ENCODE measurements at regions not wholly inside any gene's neighbourhood (a gene's known extent, or its start where the extent isn't known, plus 50 kb on each side); places are given as distances from the start of the nearest gene placed in this dataset.
A peak's percentile ranks its signal among the peaks of the same experiment; 100 is the strongest.
"Not testable (repeated sequence)": the region's sequence is repeated elsewhere in the genome, so short reads cannot be mapped to it uniquely, and the experiment has no call there.

GRCh38 chr20:41716436-41716835 lies 98.3 kb upstream of the CHD6 start:
- DNase-seq = no peak

- no peak for DNase-seq
Measured at GRCh38 chr20:41715526-41715925, 97.3 kb upstream of the CHD6 start.

DNA sequence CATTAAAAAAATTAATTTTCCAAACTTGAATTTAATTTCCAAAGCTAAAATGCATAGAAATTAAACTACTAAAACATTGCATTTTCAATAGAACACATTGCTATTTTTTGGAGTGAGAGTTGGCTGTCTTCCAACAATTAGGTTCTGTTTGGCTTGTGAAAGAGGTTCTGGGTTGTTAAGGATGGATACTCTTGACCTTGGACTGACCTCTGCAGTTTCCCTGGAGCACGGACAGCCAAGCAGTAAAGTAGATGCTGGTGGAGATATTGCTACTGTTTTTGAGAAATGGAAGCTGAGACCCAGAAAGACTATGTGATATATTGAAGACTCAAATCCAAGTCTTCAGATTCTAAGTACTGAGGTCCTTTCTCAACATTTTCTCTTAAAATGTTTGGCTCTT lies 95.9 kb upstream of the CHD6 start:
- no peak for DNase-seq

DNA sequence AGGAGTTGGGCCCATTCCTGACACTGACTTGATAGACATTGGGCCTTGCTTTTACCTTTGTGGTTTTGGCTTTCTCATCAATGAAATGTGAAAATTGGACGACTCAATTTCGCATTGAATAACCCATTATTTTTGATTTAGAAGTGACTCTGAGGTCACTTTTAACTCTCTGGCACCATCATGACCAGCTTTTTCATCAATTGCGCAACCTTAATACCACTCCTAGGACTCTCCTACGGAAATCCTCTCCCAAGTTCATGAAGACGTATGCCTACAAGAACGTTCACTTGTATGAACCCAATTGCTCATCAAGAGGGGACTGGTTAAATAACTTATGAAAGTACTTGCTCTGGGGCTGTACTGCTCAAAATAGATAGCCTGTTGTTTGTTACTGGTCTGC lies 86.7 kb upstream of the CHD6 start:
- DNase-seq = no peak

DNA sequence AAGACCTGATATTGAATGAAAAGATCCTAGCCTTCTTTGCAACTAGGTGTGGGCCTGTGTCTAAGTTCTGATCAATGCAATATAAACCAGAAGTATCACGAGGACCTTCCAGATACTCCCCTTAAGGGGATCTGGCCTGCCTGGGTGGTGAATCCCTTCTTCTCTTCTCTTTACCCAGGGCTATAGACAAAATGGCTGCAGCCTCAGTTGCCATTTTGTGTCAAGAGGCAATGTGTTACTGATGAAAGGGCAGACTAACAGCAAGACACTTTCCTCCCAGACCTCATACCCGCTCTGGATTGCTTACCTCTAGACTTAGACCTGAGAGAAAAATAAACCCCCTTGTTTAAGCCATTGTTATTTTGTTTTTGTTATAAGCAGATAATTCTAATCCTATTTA lies 84.5 kb upstream of the CHD6 start:
- no peak for DNase-seq

GRCh38 chr20:41701588-41702348 lies 83.6 kb upstream of the CHD6 start:
- peak; percentile 30 for DNase-seq

DNA sequence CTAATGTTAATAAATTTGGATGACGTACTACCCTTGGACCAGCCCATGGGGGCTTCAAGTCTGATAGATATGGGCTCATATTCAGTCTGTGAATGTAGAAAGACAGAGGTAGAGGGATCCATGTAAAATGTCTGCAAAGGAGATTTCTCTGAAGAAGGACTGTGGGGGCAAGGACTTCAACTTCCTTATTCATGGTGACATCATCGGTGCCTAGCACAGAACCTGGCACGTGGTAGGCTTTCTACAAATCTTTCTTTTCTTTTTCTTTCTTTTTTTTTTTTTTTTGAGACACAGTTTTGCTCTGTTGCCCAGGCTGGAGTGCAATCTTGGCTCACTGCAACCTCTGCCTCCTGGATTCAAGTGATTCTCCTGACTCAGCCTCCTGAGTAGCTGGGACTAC lies 81.5 kb upstream of the CHD6 start:
- not testable (repeated sequence) for DNase-seq

DNA sequence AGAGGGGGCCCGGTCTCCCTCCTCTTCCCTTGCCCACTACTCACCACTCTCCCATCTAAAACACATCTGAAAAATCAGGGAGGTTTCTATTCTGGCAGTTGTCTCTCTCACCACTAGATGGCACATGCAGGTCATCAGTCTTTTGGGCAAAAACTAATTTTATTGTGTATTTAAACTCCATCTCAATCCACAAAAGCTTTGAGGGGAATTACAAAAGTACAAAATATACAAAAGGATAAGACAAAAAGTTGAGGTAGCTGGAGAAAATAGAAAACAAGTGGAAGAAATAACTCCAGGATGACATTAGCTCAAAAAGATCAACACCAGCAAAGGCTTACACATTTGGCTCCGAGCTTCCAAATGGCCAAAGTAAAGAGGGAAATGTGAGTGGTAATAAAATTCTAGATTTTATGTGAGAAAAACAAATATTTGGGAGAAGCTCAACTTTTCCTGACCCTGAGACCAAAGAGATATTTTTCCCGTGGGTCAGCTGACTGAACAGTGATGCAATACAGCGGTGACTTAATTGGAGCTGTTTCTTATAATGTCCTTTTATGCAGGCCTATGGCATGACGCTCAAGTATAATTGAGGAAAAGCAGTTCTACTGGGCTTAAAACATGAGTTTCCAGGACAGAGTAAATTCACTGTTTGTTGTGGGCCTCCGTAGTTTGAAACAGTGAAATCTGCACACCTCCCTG lies 79.8 kb upstream of the CHD6 start:
- peak; percentile 37 for DNase-seq

- no peak for DNase-seq
Measured at GRCh38 chr20:41696428-41696827, 78.3 kb upstream of the CHD6 start.

DNA sequence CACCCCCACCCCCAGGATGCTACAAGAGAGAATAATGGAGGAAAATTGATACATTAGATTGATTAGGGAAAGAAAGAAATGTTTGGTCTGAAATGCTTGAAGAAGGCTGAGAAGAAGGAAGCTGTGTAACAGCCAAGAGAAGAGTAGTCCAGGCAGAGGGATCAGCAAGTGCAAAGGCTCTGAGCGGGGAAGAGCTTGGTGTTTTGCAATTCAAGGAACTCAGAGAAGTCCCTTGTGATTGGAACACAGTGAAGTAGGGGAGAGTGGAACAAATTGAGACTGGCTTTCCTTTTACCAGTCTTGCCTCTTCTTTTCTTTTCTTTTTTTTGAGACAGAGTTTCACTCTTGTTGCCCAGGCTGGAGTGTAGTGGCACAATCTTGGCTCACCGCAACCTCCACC lies 76.6 kb upstream of the CHD6 start:
- no peak for DNase-seq

GRCh38 chr20:41693136-41693979 lies 75.2 kb upstream of the CHD6 start:
- DNase-seq = peak; percentile 96

DNA sequence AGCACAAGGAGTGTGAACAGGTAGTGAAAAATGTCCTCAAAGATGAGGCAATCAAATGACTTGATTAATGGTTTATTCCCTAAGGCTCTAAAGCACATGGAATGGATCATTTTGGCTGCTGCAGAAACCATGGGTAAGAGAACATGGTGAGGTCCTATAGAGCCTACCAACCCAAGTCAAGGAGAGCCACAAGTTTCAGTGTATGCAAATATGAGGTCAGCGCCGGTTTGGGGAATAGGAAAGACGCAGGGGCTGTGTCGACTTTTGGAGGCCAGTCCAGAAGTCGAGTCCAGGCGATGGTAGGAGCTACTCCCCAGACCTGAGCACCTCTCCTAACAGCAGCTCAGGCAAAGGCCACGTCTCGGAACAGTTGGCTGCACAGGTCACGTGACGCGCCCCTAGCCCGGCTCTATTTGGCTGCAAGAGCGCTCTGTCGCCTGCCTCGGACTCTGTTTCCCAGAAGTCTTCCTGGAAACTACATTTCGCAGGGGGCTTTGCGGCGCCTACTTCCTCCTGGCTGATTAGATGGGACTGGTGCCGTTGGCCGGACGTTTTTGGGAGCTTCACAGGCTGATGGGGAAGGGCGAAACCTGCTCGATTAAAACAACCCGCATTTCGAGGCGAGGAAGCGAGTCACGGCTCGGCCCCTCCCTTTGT lies 74.4 kb upstream of the CHD6 start:
- peak; percentile 84 for DNase-seq

DNA sequence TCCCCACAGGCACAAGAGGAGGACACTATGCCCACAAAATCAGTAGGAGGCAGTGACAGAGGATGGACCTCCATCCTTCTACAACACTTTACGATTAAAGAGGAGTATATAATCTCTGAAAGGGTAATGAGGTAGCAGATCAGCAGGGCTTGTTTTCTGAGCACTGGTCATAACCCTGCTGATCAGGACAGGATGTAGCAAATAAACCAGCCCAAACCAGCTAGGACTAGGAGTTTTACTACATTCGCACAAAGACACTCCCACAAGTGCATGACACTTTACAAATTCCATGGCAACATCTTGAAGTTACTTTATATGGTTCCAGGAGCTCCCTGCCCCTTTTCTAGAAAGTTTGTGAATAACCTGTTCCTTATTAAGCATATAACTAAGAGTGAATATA lies 73.3 kb upstream of the CHD6 start:
- no peak for DNase-seq

- no peak for DNase-seq
Measured at GRCh38 chr20:41690702-41691101, 72.5 kb upstream of the CHD6 start.

DNA sequence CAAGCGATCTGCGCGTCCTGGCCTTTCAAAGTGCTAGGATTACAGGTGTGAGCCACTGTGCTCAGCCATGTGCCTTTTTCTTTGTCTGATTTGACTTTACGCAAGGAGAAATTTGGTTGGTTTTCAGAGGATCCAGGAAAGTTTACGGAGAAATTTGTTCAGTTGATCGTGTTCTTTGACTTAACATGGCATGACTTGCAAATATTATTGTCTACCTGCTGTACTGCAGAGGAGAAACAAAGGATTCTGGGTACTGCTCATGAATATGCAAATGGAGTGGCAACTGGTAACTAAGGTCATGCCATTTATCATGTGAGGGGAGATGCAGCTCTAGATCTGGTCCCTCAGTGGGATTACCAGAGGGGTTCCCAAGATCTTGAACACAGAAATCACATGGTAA lies 68.8 kb upstream of the CHD6 start:
- DNase-seq = no peak

GRCh38 chr20:41685145-41685544 lies 67.0 kb upstream of the CHD6 start:
- DNase-seq = not testable (repeated sequence)

DNA sequence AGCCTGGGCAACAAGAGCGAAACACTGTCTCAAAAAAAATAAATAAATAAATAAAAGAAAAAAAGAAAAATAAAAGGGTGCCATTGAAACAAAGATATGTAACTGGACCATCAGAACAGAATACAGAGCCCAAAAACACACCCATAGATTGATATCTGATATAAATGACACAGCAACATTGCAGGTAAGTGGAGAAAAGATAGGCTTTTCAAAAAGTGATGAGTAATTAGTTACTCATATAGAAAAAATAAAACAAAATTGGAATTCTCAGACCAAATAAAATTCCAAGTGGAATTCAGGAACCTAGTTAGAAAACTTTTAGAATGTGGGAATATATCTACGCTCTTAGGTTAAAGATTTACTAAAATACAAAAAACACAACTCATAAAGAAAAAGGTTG lies 60.6 kb upstream of the CHD6 start:
- DNase-seq = no peak

- DNase-seq = no peak
Measured at GRCh38 chr20:41672282-41672681, 54.1 kb upstream of the CHD6 start.

GRCh38 chr20:41671143-41671542 lies 53.0 kb upstream of the CHD6 start:
- no peak for DNase-seq

GRCh38 chr20:41670631-41671030 lies 52.5 kb upstream of the CHD6 start:
- DNase-seq = no peak

- DNase-seq = no peak
Measured at GRCh38 chr20:41669708-41670263, 51.6 kb upstream of the CHD6 start.

- DNase-seq = no peak
Measured at GRCh38 chr20:41668057-41668749, 50.0 kb upstream of the CHD6 start.
